IMR-90 (cell line): ENCODE measurements at regions not wholly inside any gene's neighbourhood (a gene's known extent, or its start where the extent isn't known, plus 50 kb on each side); places are given as distances from the start of the nearest gene placed in this dataset.
"Not testable (repeated sequence)": the region's sequence is repeated elsewhere in the genome, so short reads cannot be mapped to it uniquely, and the experiment has no call there.

Experiments
- ATAC-seq: fragments of 200-7000 bp; cut with Tn5 transposase; 2 replicates; pipeline ENCODE4 v1.9.1; 2020; ENCODE audit warnings: low read depth, mild to moderate bottlenecking, moderate library complexity
- BruUV-seq: library from RNA; stranded (reverse); fragments of 400-500 nt; replicated peaks from 2 replicates; lab custom pipeline; 2021; lab: Mats Ljungman, UMichigan
- CTCF ChIA-PET: fragments of 300-600 bp; formaldehyde crosslinking; extraction: SDS; loops from one replicate; lab custom pipeline; 2021; ENCODE audit warnings: antibody characterized with exemption; lab: Yijun Ruan, JAX
- POLR2A ChIA-PET: fragments of 300-600 bp; sonication (Branson Sonifier 250); formaldehyde crosslinking; loops from one replicate; lab custom pipeline; 2022; ENCODE audit warnings: antibody characterized with exemption; ENCODE audit not compliant: unreplicated experiment; lab: Charles Lee
- DNase-seq: peaks from one replicate; pipeline ENCODE4 v3.0.0; 2013
- H2AFZ ChIP-seq: replicated peaks from 2 replicates; pipeline ENCODE3; 2013; ENCODE audit warnings: low read length, mild to moderate bottlenecking; ENCODE audit not compliant: poor library complexity
- H2AK5ac ChIP-seq: 2 replicates; pipeline ENCODE4 v1.6.1; 2013; ENCODE audit warnings: low read depth, low read length, inconsistent platforms
- H2AK9ac ChIP-seq: replicated peaks from 2 replicates; pipeline ENCODE3; 2013; ENCODE audit warnings: mild to moderate bottlenecking, low read depth, low read length, moderate library complexity; ENCODE audit not compliant: poor library complexity
- H2BK120ac ChIP-seq: 2 replicates; pipeline ENCODE4 v1.6.1; 2013; ENCODE audit warnings: low read depth, low read length, inconsistent platforms
- H2BK15ac ChIP-seq: 3 replicates; pipeline ENCODE4 v1.6.1; 2013; ENCODE audit warnings: low read depth, low read length, inconsistent platforms
- H2BK20ac ChIP-seq: 2 replicates; pipeline ENCODE4 v1.6.1; 2013; ENCODE audit warnings: low read depth, mild to moderate bottlenecking, inconsistent platforms, low read length, moderate library complexity
- H2BK5ac ChIP-seq: 2 replicates; pipeline ENCODE4 v1.6.1; 2013; ENCODE audit warnings: mild to moderate bottlenecking, low read depth, low read length, inconsistent platforms; ENCODE audit not compliant: poor library complexity, severe bottlenecking
- H3K14ac ChIP-seq: replicated peaks from 2 replicates; pipeline ENCODE4 v1.6.1; 2013; ENCODE audit warnings: low read depth, low read length, inconsistent platforms
- H3K18ac ChIP-seq: 2 replicates; pipeline ENCODE4 v1.6.1; 2013; ENCODE audit warnings: low read depth, low read length, control low read depth
- H3K23ac ChIP-seq: 2 replicates; pipeline ENCODE4 v1.6.1; 2013; ENCODE audit warnings: low read depth, low read length, inconsistent platforms
- H3K27ac ChIP-seq: 2 replicates; pipeline ENCODE4 v1.5.1; 2013; ENCODE audit warnings: mild to moderate bottlenecking, control low read depth, low read length; ENCODE audit not compliant: insufficient read depth
- H3K27me3 ChIP-seq: 2 replicates; pipeline ENCODE4 v1.6.1; 2013; ENCODE audit warnings: low read length; ENCODE audit not compliant: control insufficient read depth, insufficient read depth
- H3K36me3 ChIP-seq: 2 replicates; pipeline ENCODE4 v1.6.1; 2013; ENCODE audit warnings: low read length, mixed read lengths; ENCODE audit not compliant: control insufficient read depth, insufficient read depth
- H3K4ac ChIP-seq: 2 replicates; pipeline ENCODE4 v1.6.1; 2013; ENCODE audit warnings: low read depth, low read length, inconsistent platforms
- H3K4me1 ChIP-seq: 2 replicates; pipeline ENCODE4 v1.6.1; 2013; ENCODE audit warnings: low read length, mixed read lengths; ENCODE audit not compliant: control insufficient read depth, insufficient read depth
- H3K4me2 ChIP-seq: 2 replicates; pipeline ENCODE4 v1.6.1; 2013; ENCODE audit warnings: low read depth, mild to moderate bottlenecking, control low read depth, low read length, moderate library complexity
- H3K4me3 ChIP-seq: 2 replicates; pipeline ENCODE4 v1.5.1; 2013; ENCODE audit warnings: low read depth, mild to moderate bottlenecking, control low read depth, low read length, moderate library complexity; ENCODE audit not compliant: insufficient read depth
- H3K56ac ChIP-seq: 2 replicates; pipeline ENCODE4 v1.6.1; 2013; ENCODE audit warnings: low read length, inconsistent platforms; ENCODE audit not compliant: insufficient read depth; ENCODE audit errors: extremely low read depth
- H3K79me1 ChIP-seq, 2 experiments: 2 replicates each; pipeline ENCODE4 v1.6.1; 2013; ENCODE audit warnings: low read length in 2 of 2, inconsistent platforms in 1 of 2, low read depth in 1 of 2
- H3K9ac ChIP-seq: 2 replicates; pipeline ENCODE4 v1.6.1; 2013; ENCODE audit warnings: low read depth, low read length, control low read depth
- H3K9me1 ChIP-seq: 2 replicates; pipeline ENCODE4 v1.6.1; 2013; ENCODE audit warnings: low read length, inconsistent platforms; ENCODE audit not compliant: insufficient read depth
- H3K9me3 ChIP-seq: 2 replicates; pipeline ENCODE4 v1.6.1; 2013; ENCODE audit warnings: low read length; ENCODE audit not compliant: control insufficient read depth, insufficient read depth
- H4K20me1 ChIP-seq: 2 replicates; pipeline ENCODE4 v1.6.1; 2013; ENCODE audit warnings: low read length, inconsistent platforms; ENCODE audit not compliant: insufficient read depth
- H4K5ac ChIP-seq: 2 replicates; pipeline ENCODE4 v1.6.1; 2013; ENCODE audit warnings: mild to moderate bottlenecking, low read depth, low read length, control low read depth
- H4K8ac ChIP-seq, 2 experiments: 2 replicates each; pipeline ENCODE4 v1.6.1; 2013; ENCODE audit warnings: low read depth in 2 of 2, low read length in 2 of 2, control low read depth in 1 of 2, inconsistent platforms in 1 of 2
- H4K91ac ChIP-seq: 2 replicates; pipeline ENCODE4 v1.6.1; 2013; ENCODE audit warnings: low read depth, low read length, inconsistent platforms; ENCODE audit not compliant: insufficient read depth
- RCOR1 ChIP-seq: IDR thresholded peaks from 2 replicates; pipeline ENCODE4 v1.6.1; 2012; ENCODE audit warnings: mild to moderate bottlenecking, low read length, improper control_type of control experiment; ENCODE audit not compliant: insufficient replicate concordance
- WGBS, 2 experiments: methylation state at CpG; one replicate each; pipeline versions ENCODE4 v1.1.5 to v1.1.7; 2013; ENCODE audit warnings: missing lambda C conversion rate in 2 of 2; ENCODE audit not compliant: insufficient read length in 1 of 2; ENCODE audit errors: extremely low coverage in 2 of 2; 5-methylcytosine and 5-hydroxymethylcytosine counted together
- dilution Hi-C: fragments of 300-500 bp; cut with HindIII; formaldehyde crosslinking; loops from one replicate; pipeline ENCODE4 v1.14.3; 2018; ENCODE audit warnings: low sequenced_read_pairs; ENCODE audit not compliant: unreplicated experiment
- in situ Hi-C: fragments of 300-500 bp; cut with MboI; formaldehyde crosslinking; loops from 3 replicates; pipeline ENCODE4 v1.14.3; 2019; ENCODE audit warnings: low sequenced_read_pairs, inconsistent platforms, mixed read lengths
- intact Hi-C: fragments of 100-400 bp; cut with micrococcal nuclease; formaldehyde crosslinking; loops from 2 replicates; pipeline ENCODE4 v1.10.0; 2022

DNA sequence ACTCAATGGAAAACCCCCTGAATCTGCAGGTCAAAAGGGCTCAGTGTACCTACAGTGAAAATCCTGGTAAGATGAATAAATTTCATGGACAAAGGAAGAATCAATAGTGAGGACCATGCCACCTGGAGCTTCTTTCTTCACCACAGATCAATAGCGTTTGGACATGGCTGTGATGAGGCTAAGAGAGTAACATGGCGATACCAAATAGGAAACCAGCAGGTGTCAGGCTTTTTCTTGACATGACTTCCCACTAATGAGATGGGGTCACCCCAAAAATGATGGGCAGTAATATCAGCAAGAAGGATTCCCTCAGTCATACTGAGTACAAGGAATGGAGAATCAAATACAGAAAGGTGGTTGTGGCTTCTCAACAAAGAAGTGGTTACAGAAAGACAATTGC, 208.5 kb upstream of the PLPPR1 start:
- H3K4me2 ChIP-seq = no peak overlapping the region
- dilution Hi-C loops = no loop called here
- no CpG with 5 or more reads among the region's 2 CpGs for WGBS, 2 experiments

DNA sequence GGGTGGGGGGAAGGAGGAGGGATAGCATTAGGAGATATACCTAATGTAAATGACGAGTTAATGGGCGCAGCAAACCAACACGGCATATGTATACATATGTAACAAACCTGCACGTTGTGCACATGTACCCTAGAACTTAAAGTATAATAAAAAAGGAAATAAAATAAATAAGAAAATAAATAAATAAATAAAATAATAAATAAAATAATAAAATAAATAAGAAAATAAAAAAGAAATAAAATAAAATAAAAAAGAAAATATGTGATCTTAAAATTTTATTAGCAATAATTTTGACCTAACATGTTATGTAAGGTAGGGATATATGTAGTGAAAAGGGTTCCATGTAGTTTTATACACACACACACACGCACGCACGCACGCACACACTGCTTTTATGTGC, 195.5 kb upstream of the PLPPR1 start:
- no CpG with 5 or more reads among the region's 8 CpGs for WGBS, 2 experiments
- H4K8ac ChIP-seq, H3K23ac ChIP-seq, H3K4me2 ChIP-seq, DNase-seq, in situ Hi-C loops, H3K9ac ChIP-seq, H4K5ac ChIP-seq, H3K18ac ChIP-seq, H3K27me3 ChIP-seq, H3K9me1 ChIP-seq, H3K56ac ChIP-seq, H4K91ac ChIP-seq, H3K27ac ChIP-seq, H3K4me3 ChIP-seq, ATAC-seq, CTCF ChIA-PET, H3K4ac ChIP-seq, POLR2A ChIA-PET, dilution Hi-C loops, H3K14ac ChIP-seq, BruUV-seq, H2BK5ac ChIP-seq, H2BK120ac ChIP-seq, H3K79me1 ChIP-seq, H2BK15ac ChIP-seq, H2BK20ac ChIP-seq, H3K36me3 ChIP-seq, H4K20me1 ChIP-seq, H2AK5ac ChIP-seq, intact Hi-C loops, H2AK9ac ChIP-seq, H3K4me1 ChIP-seq, H2AFZ ChIP-seq: not testable (repeated sequence)
- peaks cover 10% of the 10 kb centered on the region for H3K9me3 ChIP-seq

More for the DNA sequence above, 208.5 kb upstream of the PLPPR1 start:
- H3K14ac ChIP-seq = no peak overlapping the region
- no peak overlapping the region for H2AFZ ChIP-seq
- no peak overlapping the region for H4K91ac ChIP-seq
- H3K4me3 ChIP-seq = no peak overlapping the region
- no peaks in the 10 kb centered on the region for H3K9me1 ChIP-seq
- H3K9me3 ChIP-seq = peaks cover 2% of the 10 kb centered on the region; the same call in 1 of the 2 replicates
- no peaks in the 10 kb centered on the region for H3K4me1 ChIP-seq
- ChIA-PET CTCF (no interaction called here), POLR2A (no interaction called here)
- H2BK15ac ChIP-seq = no peak overlapping the region
- ATAC-seq (no peak), DNase-seq (no peak)
- H2BK120ac ChIP-seq = no peak overlapping the region
- BruUV-seq = no TSS peak
- no peak overlapping the region for H3K23ac ChIP-seq
- no peak overlapping the region for H3K4ac ChIP-seq
- no peak overlapping the region for H2AK5ac ChIP-seq
- intact Hi-C loops = no loop called here
- H3K18ac ChIP-seq = no peak overlapping the region
- H2BK5ac ChIP-seq = no peak overlapping the region
- H4K20me1 ChIP-seq = no peaks in the 10 kb centered on the region
- H3K36me3 ChIP-seq = no peaks in the 10 kb centered on the region
- H3K56ac ChIP-seq = no peak overlapping the region
- in situ Hi-C loops = no loop called here
- H3K9ac ChIP-seq = no peak overlapping the region
- H2AK9ac ChIP-seq = no peak overlapping the region
- no peak overlapping the region for H3K27ac ChIP-seq
- no peaks in the 10 kb centered on the region for H3K79me1 ChIP-seq
- H4K5ac ChIP-seq = no peak overlapping the region
- H2BK20ac ChIP-seq = no peak overlapping the region
- TF ChIP-seq RCOR1 = no peak
- no peaks in the 10 kb centered on the region for H3K27me3 ChIP-seq
- H4K8ac ChIP-seq = no peak overlapping the region
